ENCODE measurements at regions not wholly inside any gene's neighbourhood (a gene's known extent, or its start where the extent isn't known, plus 50 kb on each side); places are given as distances from the start of the nearest gene placed in this dataset.

DNA sequence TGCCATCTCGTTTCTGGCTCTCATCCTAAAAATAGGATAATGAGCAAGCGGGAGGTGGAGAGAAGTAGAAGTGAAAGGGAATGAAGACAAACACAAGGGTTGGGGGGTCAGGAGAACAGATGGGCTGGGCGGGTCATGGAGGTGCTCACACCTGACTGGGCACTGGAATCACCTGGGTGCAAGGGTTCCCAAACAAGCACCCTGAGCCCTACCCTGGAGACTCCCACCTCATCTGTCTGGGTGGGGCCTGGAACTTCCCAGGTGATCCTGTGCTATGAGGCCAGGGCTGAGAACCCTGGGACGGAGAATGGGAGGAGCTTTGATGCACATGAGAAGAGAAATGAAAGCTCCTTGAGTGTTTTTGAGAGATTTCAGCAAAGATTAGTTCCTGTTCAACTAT is 223.6 kb downstream of the ANKRD60 start:
- H3K27ac ChIP-seq: no peak overlapping the region
- TF ChIP-seq, protein P1, sequence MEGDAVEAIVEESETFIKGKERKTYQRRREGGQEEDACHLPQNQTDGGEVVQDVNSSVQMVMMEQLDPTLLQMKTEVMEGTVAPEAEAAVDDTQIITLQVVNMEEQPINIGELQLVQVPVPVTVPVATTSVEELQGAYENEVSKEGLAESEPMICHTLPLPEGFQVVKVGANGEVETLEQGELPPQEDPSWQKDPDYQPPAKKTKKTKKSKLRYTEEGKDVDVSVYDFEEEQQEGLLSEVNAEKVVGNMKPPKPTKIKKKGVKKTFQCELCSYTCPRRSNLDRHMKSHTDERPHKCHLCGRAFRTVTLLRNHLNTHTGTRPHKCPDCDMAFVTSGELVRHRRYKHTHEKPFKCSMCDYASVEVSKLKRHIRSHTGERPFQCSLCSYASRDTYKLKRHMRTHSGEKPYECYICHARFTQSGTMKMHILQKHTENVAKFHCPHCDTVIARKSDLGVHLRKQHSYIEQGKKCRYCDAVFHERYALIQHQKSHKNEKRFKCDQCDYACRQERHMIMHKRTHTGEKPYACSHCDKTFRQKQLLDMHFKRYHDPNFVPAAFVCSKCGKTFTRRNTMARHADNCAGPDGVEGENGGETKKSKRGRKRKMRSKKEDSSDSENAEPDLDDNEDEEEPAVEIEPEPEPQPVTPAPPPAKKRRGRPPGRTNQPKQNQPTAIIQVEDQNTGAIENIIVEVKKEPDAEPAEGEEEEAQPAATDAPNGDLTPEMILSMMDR (conservative IDR thresholded peaks at IDR 0.05): no peak
- no peak for TF ChIP-seq ZFX (IDR thresholded peaks at IDR 0.05)

DNA sequence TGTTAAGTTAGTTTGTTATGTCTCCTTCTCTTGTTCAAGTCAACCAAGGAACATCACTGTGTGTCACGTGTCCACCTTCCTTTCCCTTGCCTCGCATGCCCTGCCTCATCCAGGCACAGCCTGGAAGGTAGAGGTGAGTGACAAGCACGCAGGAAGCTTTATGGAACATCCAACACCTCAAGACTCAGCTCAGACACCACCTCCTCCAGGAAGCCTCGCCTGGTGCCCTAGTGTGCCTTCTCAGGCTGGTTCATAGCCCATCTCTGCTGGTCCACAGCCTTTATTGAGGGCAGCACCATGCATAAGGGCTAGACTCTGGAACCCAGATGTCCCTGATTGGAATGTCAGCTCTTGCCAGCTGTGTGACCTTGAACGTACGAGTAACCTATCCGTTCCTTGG is 224.3 kb downstream of the ANKRD60 start:
- TF ChIP-seq, protein P1 (conservative IDR thresholded peaks at IDR 0.05): no peak
- TF ChIP-seq ZFX (IDR thresholded peaks at IDR 0.05): no peak

DNA sequence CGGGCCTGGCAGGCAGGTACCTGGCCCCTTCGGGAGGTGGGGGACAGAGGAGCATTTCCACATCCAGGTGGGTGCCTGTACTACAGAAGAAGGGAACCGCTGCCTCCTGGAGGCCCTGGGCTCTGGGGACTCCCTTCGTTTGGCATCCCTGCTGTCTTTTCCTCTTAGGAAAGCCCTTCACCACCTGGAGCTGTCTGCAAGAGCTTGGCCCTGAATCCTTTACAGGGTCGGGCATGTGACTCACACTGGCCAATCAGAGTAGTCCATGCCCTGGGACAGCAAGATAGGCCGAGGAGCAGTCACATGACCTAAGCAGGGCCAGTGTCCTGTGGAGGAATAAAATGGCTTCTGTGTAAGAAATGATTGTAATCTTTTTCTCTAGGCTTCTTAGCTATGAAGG is 224.9 kb downstream of the ANKRD60 start:
- TF ChIP-seq ZFX (IDR thresholded peaks at IDR 0.05): no peak
- TF ChIP-seq, protein P1 (conservative IDR thresholded peaks at IDR 0.05): no peak
- no peak overlapping the region for H3K27ac ChIP-seq

More for the DNA sequence above, 224.3 kb downstream of the ANKRD60 start:
- H3K27ac ChIP-seq: no peak overlapping the region

DNA sequence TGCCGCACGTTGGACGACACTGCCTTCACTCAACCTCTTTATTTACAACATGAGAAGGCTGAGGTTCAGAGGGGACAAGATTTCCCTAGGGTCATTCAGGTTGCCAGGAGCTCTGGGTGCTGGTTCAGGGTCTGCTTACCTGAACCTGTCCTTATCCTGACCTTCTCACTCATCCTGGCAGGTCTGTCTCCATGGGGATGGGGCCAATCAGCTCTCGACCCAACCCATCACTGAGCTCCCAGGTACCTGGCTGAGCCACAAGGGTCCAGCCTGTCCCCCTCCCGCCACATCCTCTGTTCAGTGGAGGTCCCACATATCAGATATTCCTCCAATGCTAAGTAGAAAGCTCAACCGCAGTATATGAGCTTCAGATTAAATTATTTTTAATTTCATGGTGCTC is 225.6 kb downstream of the ANKRD60 start:
- TF ChIP-seq, protein P1 (conservative IDR thresholded peaks at IDR 0.05): no peak
- no peak for TF ChIP-seq ZFX (IDR thresholded peaks at IDR 0.05)
- H3K27ac ChIP-seq: no peak overlapping the region

DNA sequence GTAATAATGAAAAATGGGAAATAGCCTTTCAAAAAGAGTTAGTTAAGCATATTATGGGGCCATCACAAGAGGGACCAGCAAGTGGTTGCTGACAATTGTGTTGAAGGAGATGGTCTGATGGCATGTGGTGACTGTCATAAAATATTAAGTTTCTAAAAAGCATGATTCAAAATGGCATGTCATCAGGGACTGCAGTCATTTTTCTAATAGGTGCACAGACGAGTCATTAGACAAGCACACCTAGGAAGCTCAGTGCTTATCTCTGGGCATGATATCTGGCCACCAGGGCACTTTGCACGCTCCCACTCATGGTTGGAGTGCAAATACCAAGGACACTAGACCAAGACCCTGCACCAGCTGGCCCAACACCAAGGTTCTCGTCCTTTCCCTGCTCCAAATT is 226.5 kb downstream of the ANKRD60 start:
- no peak overlapping the region for H3K27ac ChIP-seq
- TF ChIP-seq, protein P1 (conservative IDR thresholded peaks at IDR 0.05): no peak
- no peak for TF ChIP-seq ZFX (IDR thresholded peaks at IDR 0.05)

DNA sequence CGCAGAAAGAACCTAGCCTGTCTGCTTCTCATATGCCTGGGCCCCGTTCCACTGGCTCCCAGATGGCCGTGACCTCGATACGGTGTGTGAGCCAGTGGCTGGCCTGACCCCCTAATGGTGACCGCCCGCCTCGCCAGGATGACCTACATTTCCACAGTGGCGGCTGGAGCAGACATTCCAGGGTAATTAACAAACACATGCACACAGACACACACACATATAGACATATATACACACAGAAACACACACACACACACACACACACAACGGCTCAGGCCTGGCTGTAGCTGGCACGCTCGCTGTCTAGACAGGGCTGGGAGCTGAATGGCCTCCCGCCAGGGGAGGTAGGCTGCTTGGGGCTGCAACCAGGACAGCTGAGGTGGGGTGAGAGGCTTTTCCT is 227.1 kb downstream of the ANKRD60 start:
- TF ChIP-seq ZFX (IDR thresholded peaks at IDR 0.05): no peak
- TF ChIP-seq, protein P1 (conservative IDR thresholded peaks at IDR 0.05): no peak
- H3K27ac ChIP-seq: no peak overlapping the region

DNA sequence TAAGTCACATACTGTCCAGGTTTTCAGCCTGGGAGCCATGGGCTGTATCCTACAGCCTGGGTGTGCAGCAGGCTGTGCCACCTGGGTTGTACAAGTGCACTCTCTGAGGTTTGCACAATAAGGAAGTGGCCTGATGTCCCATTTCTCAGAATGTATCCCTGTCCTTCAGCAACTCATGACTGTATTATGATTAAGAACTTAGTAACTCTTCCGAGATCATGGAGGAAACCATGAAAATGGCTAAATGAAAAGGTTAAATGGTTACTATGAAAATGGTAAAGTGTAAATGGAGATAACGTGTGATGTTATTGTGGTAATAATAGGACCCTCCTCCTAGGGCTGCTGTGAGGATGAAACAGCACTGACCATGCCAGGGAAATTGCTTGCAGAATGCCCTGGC is 227.6 kb downstream of the ANKRD60 start:
- H3K27ac ChIP-seq: no peak overlapping the region
- TF ChIP-seq ZFX (IDR thresholded peaks at IDR 0.05): no peak
- TF ChIP-seq, protein P1 (conservative IDR thresholded peaks at IDR 0.05): no peak
